HG03280 (cell line): ENCODE measurements at regions not wholly inside any gene's neighbourhood (a gene's known extent, or its start where the extent isn't known, plus 50 kb on each side); places are given as distances from the start of the nearest gene placed in this dataset.
"Not testable (repeated sequence)": the region's sequence is repeated elsewhere in the genome, so short reads cannot be mapped to it uniquely, and the experiment has no call there.

Source experiments
- ATAC-seq: cut with Tn5 transposase; IDR thresholded peaks from one replicate; pipeline ENCODE4 v1.9.1; 2021; ENCODE audit warnings: mild to moderate bottlenecking, moderate library complexity; ENCODE audit not compliant: unreplicated experiment

DNA sequence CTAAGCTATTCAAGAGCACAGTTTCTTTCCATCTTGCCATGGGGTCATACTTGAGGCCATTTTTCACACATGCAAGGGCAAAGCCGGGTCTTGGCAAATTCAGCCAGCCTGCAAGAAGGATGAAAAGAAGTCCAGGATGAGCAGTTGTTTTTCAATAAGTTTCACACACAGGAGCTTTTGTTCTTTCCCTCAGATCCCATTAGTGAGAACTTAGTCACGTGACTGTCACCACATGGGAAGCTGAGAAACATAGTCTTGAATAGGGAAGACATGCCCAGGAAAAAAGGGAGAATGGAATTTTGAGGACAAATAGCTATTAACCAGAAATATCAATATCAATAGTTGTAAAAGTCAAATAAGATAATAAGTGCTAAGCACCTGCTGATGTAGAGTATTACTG, 137.7 kb downstream of the AHR start:
- ATAC-seq: no peak

DNA sequence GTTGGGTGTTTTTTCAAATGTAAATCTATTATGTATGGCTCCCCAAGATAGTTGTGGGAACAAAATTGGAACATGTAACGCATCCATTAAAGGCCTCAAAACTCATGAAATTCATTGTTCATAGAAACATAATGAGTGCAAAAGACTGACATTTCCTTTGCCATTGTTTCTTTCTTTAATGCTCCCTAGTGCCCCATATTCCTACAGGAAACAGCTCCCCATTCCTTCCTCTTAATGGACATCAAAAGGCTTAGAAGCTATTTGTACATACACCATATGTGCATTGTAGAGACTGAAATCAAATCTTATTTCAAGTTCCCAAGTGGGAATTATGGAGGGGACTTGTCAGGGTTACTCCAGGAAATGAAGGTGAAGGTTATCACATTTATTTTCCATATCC, 139.1 kb downstream of the AHR start:
- ATAC-seq: no peak

DNA sequence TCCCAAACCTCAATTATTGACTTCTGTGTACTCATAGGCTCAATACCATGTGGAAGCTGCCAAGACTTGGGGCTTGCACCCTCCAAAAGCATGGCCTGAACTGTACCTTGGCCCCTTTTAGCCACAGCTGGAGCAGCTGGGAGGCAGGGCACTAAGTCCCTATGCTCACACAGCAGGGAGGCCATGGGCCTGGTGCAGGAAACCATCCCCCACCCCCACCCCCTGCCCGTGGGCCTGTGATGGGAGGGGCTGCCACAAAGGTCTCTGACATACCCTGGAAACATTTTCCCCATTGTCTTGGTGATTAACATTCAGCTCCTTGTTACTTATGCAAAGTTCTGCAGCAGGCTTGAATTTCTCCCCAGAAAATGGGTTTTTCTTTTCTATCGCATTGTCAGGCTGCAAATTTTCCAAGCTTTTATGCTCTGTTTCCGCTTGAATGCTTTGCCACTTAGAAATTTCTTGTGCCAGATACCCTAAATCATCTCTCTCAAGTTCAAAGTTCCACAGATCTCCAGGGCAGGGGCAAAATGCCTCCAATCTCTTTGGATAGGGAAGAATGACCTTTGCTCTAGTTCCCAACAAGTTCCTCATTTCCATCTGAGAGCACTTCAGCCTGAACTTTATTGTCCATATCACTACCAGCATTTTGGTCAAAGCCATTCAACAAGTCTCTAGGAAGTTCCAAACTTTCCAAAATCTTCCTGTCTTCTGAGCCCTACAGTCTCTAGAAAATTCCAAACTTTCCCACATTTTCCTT, 141.8 kb downstream of the AHR start:
- ATAC-seq: not testable (repeated sequence)

DNA sequence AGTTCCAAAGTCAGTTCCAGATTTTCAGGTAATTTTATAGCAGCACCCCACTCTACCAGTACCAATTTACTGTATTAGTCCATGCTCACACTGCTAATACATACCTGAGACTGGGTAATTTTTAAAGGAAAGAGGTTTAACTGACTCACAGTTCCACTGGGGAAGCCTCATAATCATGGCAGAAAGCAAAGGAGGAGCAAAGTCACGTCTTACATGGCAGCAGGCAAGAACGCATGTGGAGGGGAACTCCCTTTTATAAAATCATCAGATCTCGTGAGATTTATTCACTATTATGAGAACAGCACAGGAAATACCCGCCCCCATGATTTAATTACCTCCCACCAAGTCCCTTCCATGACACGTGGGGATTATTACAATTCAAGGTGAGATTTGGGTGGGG, 142.4 kb downstream of the AHR start:
- ATAC-seq: no peak

DNA sequence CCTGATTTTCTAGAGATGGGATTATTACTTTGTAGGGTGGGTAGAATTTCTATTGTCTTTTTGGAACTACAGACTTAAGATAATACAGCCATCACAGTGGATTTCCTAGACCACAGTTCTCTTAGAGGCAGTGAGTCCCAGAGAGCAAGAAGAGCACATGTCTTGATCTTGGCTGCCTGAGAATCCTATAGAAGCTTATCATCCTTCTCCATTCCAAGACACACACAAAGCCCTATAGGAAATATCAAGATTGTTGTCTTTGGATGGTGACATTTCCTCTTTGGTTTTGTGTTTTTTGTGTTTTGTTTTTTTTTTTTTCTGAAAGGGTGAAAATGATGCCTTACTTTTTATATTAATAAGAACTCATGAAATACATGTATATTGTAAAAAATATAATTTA, 143.1 kb downstream of the AHR start:
- ATAC-seq: no peak

DNA sequence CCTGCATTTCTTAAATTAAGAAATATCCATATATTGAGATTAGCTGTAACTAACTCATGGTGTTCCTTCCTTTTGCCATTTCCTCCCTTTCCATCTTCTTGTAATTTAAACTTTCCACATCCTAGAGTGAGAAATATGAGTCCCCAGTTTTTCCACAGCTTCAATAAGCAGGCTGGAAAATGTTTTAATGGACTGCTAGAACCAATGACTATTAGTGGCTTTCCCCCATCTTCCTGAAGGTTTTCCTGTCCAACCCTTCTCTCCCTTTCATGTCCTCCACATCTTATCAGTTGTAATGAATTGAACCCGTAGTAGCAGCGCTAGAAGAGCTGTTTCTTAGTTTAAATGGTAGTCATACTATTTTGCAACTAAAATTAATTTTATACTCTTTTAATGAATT, 145.7 kb downstream of the AHR start:
- ATAC-seq: no peak

DNA sequence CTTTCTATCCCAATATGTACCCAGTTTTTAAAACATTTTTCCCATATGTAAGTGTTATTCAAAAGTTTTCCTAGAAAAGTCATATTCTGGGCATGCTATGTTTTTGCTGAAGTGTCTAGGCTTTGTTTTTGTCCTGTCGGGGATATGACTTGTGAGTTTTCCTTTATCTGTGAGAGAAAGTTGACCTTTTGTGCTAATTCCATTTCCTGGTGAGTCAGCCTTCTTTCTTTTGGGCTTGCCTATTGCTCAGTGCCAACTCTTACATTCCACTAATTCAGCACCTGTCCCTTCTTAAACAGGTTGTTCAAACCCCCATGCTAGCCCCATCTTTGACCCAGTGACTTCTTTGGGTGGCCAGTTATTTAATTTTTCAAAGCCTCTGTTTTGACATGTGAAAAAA, 146.2 kb downstream of the AHR start:
- no peak for ATAC-seq

DNA sequence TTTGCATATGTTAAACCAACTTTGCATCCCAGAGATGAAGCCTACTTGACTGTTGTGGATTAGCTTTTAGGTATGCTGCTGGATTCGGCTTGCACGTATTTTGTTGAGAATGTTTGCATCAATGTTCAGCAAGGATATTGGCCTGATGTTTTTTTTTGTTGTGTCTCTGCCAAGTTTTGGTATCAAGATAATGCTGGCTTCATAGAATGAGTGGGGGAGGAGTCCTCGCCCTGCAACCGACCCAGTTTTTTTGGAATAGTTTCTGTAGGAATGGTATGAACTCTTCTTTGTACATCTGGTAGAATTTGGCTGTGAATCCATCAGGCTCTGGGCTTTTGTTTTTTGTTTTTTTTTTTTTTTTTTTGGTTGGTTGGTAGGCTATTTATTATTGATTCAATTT, 147.9 kb downstream of the AHR start:
- ATAC-seq: no peak

DNA sequence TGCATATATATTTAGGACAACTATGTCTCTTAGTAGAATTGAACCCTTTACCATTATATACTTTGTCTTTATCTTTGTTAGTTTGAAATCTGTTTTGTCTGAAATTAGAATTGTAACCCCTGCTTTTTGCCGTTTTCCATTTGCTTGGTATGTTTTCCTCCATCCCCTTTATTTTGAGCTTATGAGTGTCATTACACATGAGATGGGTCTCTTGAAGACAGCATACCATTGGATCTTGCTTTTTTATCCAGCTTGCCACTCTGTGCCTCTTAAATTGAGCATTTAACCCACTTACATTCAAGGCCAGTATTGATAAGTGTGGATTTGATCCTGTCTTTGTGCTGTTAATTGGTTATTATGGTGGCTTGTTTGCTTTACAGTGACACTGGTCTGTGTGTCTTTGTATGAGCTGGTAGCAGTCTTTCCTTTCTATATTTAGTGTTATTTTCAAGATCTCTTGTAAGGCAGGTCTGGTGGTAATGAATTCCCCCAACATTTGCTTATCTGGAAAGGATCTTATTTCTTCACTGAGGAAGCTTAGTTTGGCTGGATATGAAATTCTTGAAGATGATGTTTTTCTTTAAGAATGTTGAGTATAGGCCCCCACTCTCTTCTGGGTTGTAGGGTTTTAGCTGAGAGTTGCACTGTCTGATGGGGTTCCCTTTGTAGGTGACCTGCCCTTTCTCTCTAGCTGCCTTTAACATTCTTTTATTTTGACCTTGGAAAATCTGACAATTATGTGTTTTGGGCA, 149.5 kb downstream of the AHR start:
- ATAC-seq: no peak

DNA sequence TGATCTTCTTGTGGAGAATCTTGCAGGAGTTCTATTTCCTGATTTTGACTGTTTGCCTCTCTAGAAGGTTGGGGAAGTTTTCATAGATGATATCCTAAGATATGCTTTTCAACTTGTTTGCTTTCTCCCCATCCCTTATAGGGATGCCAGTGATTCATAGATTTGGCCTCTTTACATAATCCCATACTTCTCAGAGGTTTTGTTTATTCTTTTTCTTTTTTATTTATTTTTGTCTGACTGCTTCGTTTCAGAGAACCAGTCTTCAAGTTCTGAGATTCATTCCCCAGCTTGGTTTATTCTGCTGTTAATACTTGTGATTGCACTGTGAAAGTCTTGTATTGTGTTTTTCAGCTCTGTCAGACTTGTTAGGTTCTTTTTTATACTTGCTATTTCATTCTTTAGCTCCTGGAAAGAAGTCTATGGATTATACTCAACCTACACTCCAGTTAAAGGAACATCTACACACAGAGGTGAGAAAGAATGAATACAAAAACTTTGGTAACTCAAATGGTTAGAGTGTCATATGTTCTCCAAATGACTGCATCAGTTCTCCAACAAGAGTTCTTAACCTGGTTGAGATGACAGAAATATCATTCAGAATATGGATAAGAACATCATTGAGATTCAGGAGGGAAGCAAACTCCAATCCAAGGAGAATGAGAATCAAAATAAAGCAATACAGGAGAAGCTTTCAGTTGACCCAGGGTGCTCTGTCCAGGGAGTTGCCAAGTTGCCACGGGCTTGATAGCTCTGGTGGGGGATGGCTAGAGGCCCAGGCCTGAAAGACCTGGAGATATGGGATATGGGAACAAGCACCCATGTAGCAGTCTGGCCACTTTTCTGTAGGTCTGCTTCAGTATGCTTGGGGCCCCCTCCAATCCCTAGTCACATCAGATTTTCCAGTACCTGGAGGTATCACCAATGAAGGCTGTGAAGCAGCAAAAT, 150.3 kb downstream of the AHR start:
- no peak for ATAC-seq

DNA sequence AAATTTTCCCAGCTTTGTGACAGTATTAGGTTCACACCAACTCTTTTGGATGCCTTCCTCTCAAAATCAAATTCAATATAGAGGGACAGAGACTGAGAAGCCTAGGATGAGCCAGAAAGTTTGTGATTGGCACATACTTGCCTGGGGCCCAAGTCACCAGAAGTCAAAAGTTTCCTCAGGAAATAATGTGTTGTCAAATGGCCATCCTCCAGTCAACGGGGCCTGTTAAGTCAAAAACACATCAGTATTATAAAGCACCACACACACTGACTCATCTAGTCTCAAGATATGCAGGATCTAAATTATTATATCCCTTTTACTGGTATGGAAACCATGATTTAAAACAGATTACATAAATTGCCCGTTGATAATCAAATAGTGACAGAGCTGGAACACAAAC, 158.1 kb downstream of the AHR start:
- ATAC-seq: no peak

DNA sequence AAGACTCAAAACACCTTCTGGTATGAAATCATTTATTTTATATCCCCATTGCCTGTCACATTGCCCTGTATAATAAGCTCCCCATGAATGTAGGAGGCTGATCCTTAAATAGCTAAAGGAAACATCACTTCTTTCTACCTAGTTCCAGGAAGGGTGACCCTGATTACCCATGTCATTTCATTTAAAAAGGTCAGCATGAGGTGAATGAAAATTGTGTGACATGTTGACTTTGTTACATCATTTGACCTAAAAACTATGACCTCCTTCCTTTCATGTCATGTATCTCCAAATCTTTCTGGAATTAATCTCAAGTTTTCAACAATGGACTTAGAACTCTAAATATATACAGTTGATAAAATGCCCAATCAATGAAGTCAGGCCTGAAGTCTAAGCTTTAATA, 161.5 kb downstream of the AHR start:
- ATAC-seq: no peak

DNA sequence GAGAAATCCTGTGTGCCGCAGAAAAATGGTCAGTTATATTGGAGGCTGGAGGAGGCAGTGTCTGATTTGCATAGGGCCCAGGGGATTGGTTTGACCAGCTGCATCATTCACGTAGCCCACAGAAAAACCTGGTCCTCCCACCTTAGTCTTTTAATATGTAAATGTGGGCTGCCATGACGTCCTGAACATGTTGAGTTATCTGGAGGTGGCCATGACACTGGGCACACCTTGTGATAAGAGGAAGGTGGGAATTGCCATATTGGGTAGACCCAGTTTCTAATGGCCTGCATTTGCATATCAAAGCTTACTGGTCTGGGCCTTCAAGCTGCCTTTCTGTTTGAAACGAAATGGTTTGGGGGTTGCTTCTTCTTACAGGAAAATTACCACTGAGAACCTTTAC, 162.2 kb downstream of the AHR start:
- ATAC-seq: no peak

DNA sequence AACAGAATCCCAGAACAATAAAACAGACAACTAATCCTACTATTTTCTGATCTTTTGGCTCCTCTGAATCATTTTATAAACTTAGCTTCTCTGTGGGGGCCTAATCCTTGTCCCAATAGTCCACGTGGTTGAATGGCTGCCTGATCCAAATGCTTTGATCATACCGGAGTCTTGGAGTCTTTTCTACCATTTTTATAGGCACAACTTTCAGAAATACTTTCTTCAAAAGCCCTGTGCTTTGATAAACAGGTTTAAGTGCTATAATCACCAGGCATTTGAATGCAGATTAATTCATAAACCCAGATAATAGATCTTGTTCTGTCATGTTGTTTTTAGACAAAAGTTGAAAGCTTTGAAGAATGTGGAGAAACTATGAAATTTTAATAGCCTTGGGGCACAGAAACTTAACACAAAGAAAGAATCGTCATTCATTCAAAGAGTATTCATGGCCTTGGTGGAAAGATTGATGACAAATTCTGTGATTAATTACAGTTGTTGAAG, 163.7 kb downstream of the AHR start:
- ATAC-seq: no peak

DNA sequence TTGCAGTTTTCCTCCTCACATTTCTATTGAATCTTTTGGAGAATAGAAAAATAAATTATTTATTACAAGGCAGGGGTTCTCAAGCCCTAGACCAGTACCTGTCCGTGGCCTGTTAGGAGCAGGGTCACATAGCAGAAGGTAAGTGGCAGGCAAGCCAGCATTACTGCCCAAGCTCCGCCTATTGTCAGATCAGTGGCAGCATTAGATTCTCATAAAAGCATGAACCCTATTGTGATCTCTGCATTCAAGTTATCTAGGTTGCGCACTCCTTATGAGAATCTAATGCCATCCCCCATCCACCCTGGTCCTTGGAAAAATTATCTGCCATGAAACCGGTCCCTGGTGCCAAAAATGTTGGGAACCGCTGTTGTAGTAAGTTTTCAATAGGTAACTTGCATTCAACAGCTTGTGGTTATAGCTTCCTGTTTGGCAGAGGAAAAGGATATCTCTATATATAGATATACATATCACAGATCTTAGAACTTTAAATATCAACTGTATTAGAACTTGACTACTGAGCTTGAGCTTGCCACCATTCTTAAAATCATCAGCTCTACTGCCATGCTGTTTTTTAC, 165.1 kb downstream of the AHR start:
- ATAC-seq: no peak

DNA sequence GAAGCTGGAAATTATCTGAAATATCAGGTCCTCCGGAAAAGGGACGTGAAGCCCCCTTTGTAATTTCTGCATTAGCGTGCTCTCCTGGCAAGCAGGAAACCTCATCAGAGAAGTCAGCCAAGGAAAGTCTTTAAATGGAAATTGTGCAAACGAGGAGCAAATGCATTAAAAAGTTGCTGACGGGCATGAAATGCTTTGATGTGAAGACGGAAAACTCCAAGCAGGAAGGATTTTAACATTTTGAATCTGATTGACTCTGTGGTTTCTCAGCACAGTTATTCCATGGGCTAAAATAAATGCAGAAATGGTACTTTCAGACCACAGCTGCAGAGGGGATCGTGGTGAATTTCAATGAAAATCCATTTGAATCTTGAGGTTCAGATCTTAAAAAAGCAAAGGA, 167.8 kb downstream of the AHR start:
- ATAC-seq: no peak

DNA sequence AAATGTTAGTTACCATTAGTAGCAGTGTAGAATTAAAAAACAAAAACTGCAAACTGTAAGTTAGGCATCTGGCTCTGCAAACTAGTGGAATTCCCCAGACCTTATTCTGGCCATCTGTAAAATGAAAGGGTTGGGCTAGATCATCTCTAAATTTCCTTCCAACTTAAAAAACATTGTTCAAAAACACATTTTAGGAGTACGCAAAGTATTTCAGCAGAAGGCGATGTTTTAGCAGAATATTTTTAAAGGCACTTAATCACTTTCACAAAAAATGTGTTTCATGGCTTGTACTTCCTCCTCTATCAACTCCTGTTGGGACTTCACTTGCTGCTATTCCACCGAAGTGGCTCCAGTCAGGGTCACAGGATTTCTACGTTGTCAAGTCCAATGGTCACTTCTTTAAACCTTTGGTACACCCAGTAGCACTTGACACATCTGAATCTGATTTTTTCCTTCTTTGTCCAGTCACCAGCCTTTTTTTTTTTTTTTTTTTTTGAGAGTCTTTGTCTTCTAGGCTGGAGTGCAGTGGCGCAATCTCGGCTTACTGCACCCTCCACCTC, 169.0 kb downstream of the AHR start:
- no peak for ATAC-seq

DNA sequence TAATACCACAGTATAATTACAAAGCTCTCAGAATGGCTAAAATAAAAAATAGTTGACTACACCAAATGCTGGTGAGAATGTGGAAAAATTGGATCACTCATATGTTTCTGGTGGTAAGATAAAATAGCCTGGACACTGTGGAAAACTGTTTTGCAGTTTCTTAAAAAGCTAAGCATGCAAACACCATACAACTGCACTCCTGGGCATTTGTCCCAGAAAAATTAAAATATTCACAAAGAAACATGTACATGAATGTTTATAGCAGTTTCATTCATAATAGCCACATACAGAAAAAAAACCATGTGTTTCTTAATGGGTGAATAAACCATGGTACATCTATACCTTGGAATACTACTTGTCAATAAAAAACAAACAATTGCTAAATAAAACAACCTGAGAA, 172.9 kb downstream of the AHR start:
- no peak for ATAC-seq

DNA sequence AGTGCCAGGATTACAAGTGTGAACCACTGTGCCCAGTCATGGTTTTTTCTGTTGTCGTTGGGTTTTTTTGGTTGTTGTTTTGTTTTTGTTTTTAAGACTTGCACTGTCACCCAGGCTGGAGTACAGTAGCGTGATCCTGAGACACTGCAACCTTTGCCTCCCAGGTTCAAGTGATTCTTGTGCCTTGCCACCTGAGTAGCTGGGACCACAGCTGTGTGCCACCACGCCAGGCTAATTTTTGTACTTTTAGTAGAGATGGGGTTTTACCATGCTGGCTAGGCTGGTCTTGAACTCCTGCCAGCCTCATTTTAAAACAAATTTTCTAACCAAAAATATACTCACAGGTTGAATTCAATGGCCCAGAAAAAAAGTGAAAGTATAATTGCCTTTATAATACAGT, 174.1 kb downstream of the AHR start:
- no peak for ATAC-seq

DNA sequence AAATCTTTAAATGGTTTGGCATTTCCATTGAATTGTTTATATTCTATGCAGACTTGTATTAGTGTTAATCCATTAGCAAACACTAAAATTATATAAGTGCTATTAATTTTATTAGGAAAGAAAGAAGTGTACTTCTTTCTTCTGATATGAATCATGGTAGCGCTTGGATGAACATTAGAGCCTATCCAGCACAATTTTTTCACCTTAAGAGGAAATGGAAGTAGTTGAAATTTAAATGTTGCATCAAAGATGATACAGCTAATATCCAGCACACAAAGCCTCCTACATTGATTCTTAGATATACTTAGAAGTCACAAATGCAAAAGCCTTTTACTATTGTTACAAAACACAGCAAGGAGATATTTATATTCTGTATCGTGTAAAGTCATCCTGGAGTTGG, 174.5 kb downstream of the AHR start:
- no peak for ATAC-seq
